ENCODE measurements at regions not wholly inside any gene's neighbourhood (a gene's known extent, or its start where the extent isn't known, plus 50 kb on each side); places are given as distances from the start of the nearest gene placed in this dataset.

GRCh38 chr5:127133071-127133470, 59.8 kb upstream of the C5orf63 start:
- ATAC-seq (no peak), DNase-seq (no peak)
- no peaks in the 10 kb centered on the region for H3K9me3 ChIP-seq
- no peaks in the 10 kb centered on the region for H3K27me3 ChIP-seq (ENCODE audit: insufficient read depth in 3 of 3, low read length in 2 of 3)
- no peaks in the 10 kb centered on the region for H3K4me1 ChIP-seq
- 40 to 61% (median 58%) methylated on average over 3 of the region's 3 CpGs for WGBS, 3 donors
- H3K4me3 ChIP-seq = no peak overlapping the region
- intact Hi-C loops (cut with DNase I) = no loop called here
- no peak overlapping the region for H3K27ac ChIP-seq
- TF ChIP-seq CTCF (IDR thresholded peaks at IDR 0.05) = no peak
- no peaks in the 10 kb centered on the region for H3K36me3 ChIP-seq (ENCODE audit: insufficient read depth in 1 of 2, low read depth in 1 of 2)

GRCh38 chr5:127136908-127137307, 63.6 kb upstream of the C5orf63 start:
- Histone ChIP-seq H3K4me3 (no peak overlapping the region), H3K27me3 (ENCODE audit: insufficient read depth in 3 of 3, low read length in 2 of 3) (no peaks in the 10 kb centered on the region), H3K36me3 (ENCODE audit: insufficient read depth in 1 of 2, low read depth in 1 of 2) (no peaks in the 10 kb centered on the region), H3K4me1 (no peaks in the 10 kb centered on the region), H3K9me3 (no peaks in the 10 kb centered on the region), H3K27ac (no peak overlapping the region)
- WGBS, 3 donors = 60 to 72% (median 69%) methylated on average over 3 of the region's 3 CpGs
- TF ChIP-seq CTCF (IDR thresholded peaks at IDR 0.05) = no peak
- intact Hi-C loops (cut with DNase I) = no loop called here
- ATAC-seq (no peak), DNase-seq (no peak)

GRCh38 chr5:127143722-127144121, 70.4 kb upstream of the C5orf63 start:
- no peak for TF ChIP-seq CTCF (IDR thresholded peaks at IDR 0.05)
- no peaks in the 10 kb centered on the region for H3K36me3 ChIP-seq (ENCODE audit: insufficient read depth in 1 of 2, low read depth in 1 of 2)
- intact Hi-C loops (cut with DNase I) = no loop called here
- WGBS, 3 donors = 90 to 91% (median 91%) methylated on average over 13 of the region's 13 CpGs
- no peaks in the 10 kb centered on the region for H3K27me3 ChIP-seq (ENCODE audit: insufficient read depth in 3 of 3, low read length in 2 of 3)
- ATAC-seq (no peak), DNase-seq (no peak)
- no peaks in the 10 kb centered on the region for H3K4me1 ChIP-seq
- H3K9me3 ChIP-seq = no peaks in the 10 kb centered on the region
- no peak overlapping the region for H3K27ac ChIP-seq
- no peak overlapping the region for H3K4me3 ChIP-seq

- WGBS, 3 donors = 84 to 87% (median 87%) methylated on average over 2 of the region's 2 CpGs
- TF ChIP-seq CTCF (IDR thresholded peaks at IDR 0.05) = no peak
- ATAC-seq (no peak), DNase-seq (no peak)
- no peaks in the 10 kb centered on the region for H3K27me3 ChIP-seq (ENCODE audit: insufficient read depth in 3 of 3, low read length in 2 of 3)
- H3K27ac ChIP-seq = no peak overlapping the region
- H3K9me3 ChIP-seq = peaks cover 6% of the 10 kb centered on the region
- intact Hi-C loops (cut with DNase I) = no loop called here
- no peak overlapping the region for H3K4me3 ChIP-seq
- H3K36me3 ChIP-seq (ENCODE audit: insufficient read depth in 1 of 2, low read depth in 1 of 2) = no peaks in the 10 kb centered on the region
- H3K4me1 ChIP-seq = no peaks in the 10 kb centered on the region
These were observed 79.7 kb upstream of the C5orf63 start for GRCh38 chr5:127153031-127153430.

GRCh38 chr5:127153521-127153920, 80.2 kb upstream of the C5orf63 start:
- no peak for TF ChIP-seq CTCF (IDR thresholded peaks at IDR 0.05)
- Histone ChIP-seq H3K27ac (no peak overlapping the region), H3K9me3 (peaks cover 6% of the 10 kb centered on the region), H3K4me1 (no peaks in the 10 kb centered on the region), H3K27me3 (ENCODE audit: insufficient read depth in 3 of 3, low read length in 2 of 3) (no peaks in the 10 kb centered on the region), H3K4me3 (no peak overlapping the region), H3K36me3 (ENCODE audit: insufficient read depth in 1 of 2, low read depth in 1 of 2) (no peaks in the 10 kb centered on the region)
- WGBS, 3 donors = 96 to 99% (median 98%) methylated on average over 3 of the region's 3 CpGs
- intact Hi-C loops (cut with DNase I) = no loop called here
- DNase-seq = no peak
- ATAC-seq = no peak
